HT-29 (cell line): ENCODE measurements at regions not wholly inside any gene's neighbourhood (a gene's known extent, or its start where the extent isn't known, plus 50 kb on each side); places are given as distances from the start of the nearest gene placed in this dataset. TPM values are rescaled to one million over a fixed set of nuclear protein-coding genes. Genes with fewer than 3 reads are reported as not detected.
"Not testable (repeated sequence)": the region's sequence is repeated elsewhere in the genome, so short reads cannot be mapped to it uniquely, and the experiment has no call there.

Source experiments
- DNase-seq: peaks from one replicate; pipeline ENCODE4 v3.0.0-alpha.2; 2015; ENCODE audit warnings: low spot score
- small RNA-seq: library from RNA; depleted of rRNA; stranded (forward); fragments of <200 nt; gene quantifications from one replicate; pipeline ENCODE3, GENCODE V24; 2014

GRCh38 chr6:22194188-22194921, 102.5 kb downstream of the PRL start:
- no peak for DNase-seq

- no peak for DNase-seq
Observed at GRCh38 chr6:22199771-22200170, 97.1 kb downstream of the PRL start.

- no peak for DNase-seq
Observed at GRCh38 chr6:22204153-22204552, 92.7 kb downstream of the PRL start.

- no peak for DNase-seq
Observed at GRCh38 chr6:22205266-22205665, 91.6 kb downstream of the PRL start.

GRCh38 chr6:22206106-22206505, 90.7 kb downstream of the PRL start:
- DNase-seq, result no peak

- no peak for DNase-seq
Observed at GRCh38 chr6:22208026-22208425, 88.8 kb downstream of the PRL start.

GRCh38 chr6:22214314-22214713, 82.5 kb downstream of the PRL start:
- DNase-seq, result no peak

GRCh38 chr6:22215474-22215873, 81.4 kb downstream of the PRL start:
- not testable (repeated sequence) for DNase-seq

GRCh38 chr6:22218410-22218809, 78.4 kb downstream of the PRL start:
- DNase-seq, result no peak

- no peak for DNase-seq
Observed at GRCh38 chr6:22219925-22220324, 76.9 kb downstream of the PRL start.

GRCh38 chr6:22221211-22221610, 75.6 kb downstream of the PRL start:
- DNase-seq, result no peak

GRCh38 chr6:22221630-22222029, 75.2 kb downstream of the PRL start:
- no peak for DNase-seq

GRCh38 chr6:22222469-22222868, 74.4 kb downstream of the PRL start:
- no peak for DNase-seq

- DNase-seq, result no peak
Observed at GRCh38 chr6:22227824-22228610, 68.8 kb downstream of the PRL start.

- no peak for DNase-seq
Observed at GRCh38 chr6:22231050-22231449, 65.8 kb downstream of the PRL start.

- no peak for DNase-seq
Observed at GRCh38 chr6:22231616-22232015, 65.2 kb downstream of the PRL start.

GRCh38 chr6:22236626-22237414, 60.0 kb downstream of the PRL start:
- DNase-seq, result no peak

Small RNA genes lying in the stretch of these regions (small RNA-seq; reads per million reads assigned to genes)
- gene AL136313.1, result not detected
